Heart left ventricle (tissue), 16 donors: ENCODE measurements at regions not wholly inside any gene's neighbourhood (a gene's known extent, or its start where the extent isn't known, plus 50 kb on each side); places are given as distances from the start of the nearest gene placed in this dataset.

ENCODE experiments used
- ATAC-seq, 4 donors: fragments of 200-7000 bp; cut with Tn5 transposase; one replicate each; pipeline ENCODE4 v1.9.1; 2020 to 2022; ENCODE audit warnings: moderate library complexity in 4 of 4, mild to moderate bottlenecking in 3 of 4, moderate number of reproducible peaks in 1 of 4
- DNase-seq, 5 donors: peaks; one replicate each; pipeline ENCODE4 v3.0.0-alpha.2; 2020
- H3K27ac ChIP-seq, 12 donors: fragments of 200-600 bp; sonication (generic) in 4 of 12; one replicate each; pipeline versions ENCODE4 v1.5.0 to v1.8.0; 2016 to 2022; ENCODE audit warnings: mild to moderate bottlenecking in 2 of 12
- H3K27me3 ChIP-seq, 9 donors: fragments of 200-600 bp; sonication (generic) in 2 of 9; one replicate each; pipeline versions ENCODE4 v1.5.1 to v1.8.0; 2016 to 2022; ENCODE audit warnings: mild to moderate bottlenecking in 3 of 9
- H3K36me3 ChIP-seq, 9 donors: fragments of 200-600 bp; sonication (generic) in 2 of 9; one replicate each; pipeline versions ENCODE4 v1.5.0 to v1.8.0; 2018 to 2022; ENCODE audit warnings: mild to moderate bottlenecking in 2 of 9
- H3K4me1 ChIP-seq, 12 donors: fragments of 200-600 bp; sonication (generic) in 4 of 12; one replicate each; pipeline versions ENCODE4 v1.5.0 to v1.8.0; 2016 to 2022; ENCODE audit warnings: mild to moderate bottlenecking in 3 of 12
- H3K4me3 ChIP-seq, 12 donors: fragments of 200-600 bp; sonication (generic) in 4 of 12; one replicate each; pipeline versions ENCODE4 v1.5.0 to v1.8.0; 2017 to 2022; ENCODE audit warnings: mild to moderate bottlenecking in 9 of 12, moderate library complexity in 4 of 12
- H3K9me3 ChIP-seq, 12 donors: fragments of 200-600 bp; sonication (generic) in 4 of 12; one replicate each; pipeline versions ENCODE4 v1.5.0 to v1.8.0; 2016 to 2022; ENCODE audit warnings: mild to moderate bottlenecking in 1 of 12
- CTCF ChIP-seq, 12 donors: fragments of 200-600 bp; sonication (generic) in 4 of 12; IDR thresholded peaks; one replicate each; pipeline versions ENCODE4 v1.5.0 to v1.8.0; 2018 to 2022; ENCODE audit warnings: antibody characterized with exemption in 12 of 12, mild to moderate bottlenecking in 5 of 12
- POLR2A ChIP-seq, 2 donors: fragments of 450-650 bp; IDR thresholded peaks; one replicate each; pipeline ENCODE4 v1.6.1; 2017; ENCODE audit warnings: antibody characterized with exemption in 2 of 2, mild to moderate bottlenecking in 2 of 2, moderate library complexity in 2 of 2
- WGBS, 4 donors: extraction: QIAGEN DNeasy Blood & Tissue Kit in 2 of 4; methylation state at CpG; one replicate each; pipeline versions ENCODE4 v1.1.5 to v1.1.7; 2013 to 2018; 5-methylcytosine and 5-hydroxymethylcytosine counted together
- intact Hi-C, 10 donors: fragments of 100-400 bp; cut with DNase I; formaldehyde crosslinking; loops; one replicate each; pipeline versions ENCODE4 v1.11.1 to v1.14.2; 2022
- donor health status: ischemic (EF 13 %, LVEDD 7.1; RV severe dilation, severe dysfunction).
- donor health status: healthy with polysubstance abuse.
- donor health status: DM: no; HTN: yes; CAD: no.
- donor health status: DM: no; HTN: no; CAD: no.
- donor health status: ischemic (EF 25% LVEDD 6.9; RV normal size, moderate dysfunction).
- donor health status: ischemic (EF 25% LVEDD 5.7; RV mildly dilated, moderate dysfunction).
- donor health status: healthy.
- donor health status: DM: yes; HTN: yes; CAD: no.
- donor health status: ischemic (EF 35%, LVEDD 5.7; RV mildly dilated, moderate dysfunction).
- donor health status: nonischemic (EF 11% LVEDD 7.7; RV severe dilation, severe dysfunction).
- donor health status: DM: yes; HTN: yes; CAD: no.
- donor health status: PGD.
- donor health status: ischemic (EF 29% LVEDD 5.4; RV normal size, mild dysfunction).
- donor health status: nonischemic (EF 23%, LVEDD 6.1; RV moderate dilation, normal function).

DNA sequence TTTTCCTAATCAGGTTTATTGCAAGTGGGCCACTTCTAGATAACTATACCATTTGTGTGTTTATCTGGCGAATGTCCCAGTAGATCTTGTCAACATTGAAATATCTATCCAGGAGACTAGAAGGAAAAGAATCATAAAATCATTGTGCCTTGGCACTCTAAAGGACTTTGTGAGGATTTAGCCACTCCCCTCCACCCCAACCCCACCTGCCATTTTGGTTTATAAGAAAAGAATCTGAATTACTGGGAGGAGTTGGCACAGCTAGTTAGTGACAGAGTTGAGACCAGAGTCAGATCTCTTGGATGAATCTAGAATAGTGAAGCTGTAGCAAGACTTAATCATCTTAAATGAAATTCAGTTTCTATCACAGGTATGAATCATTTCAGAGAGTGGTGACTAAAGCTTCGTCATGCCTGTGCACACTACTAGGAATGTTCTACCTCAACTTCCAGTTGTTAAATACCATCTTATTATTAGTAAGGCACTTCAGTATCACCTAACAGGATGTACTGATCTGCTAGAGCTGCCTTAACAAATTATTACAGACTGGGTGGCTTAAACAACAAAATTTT lies 212.7 kb upstream of the SLC14A2 start:
- 85 to 90% (median 89%) methylated on average over 2 of the region's 2 CpGs for WGBS, 4 donors
- ATAC-seq: no peak

GRCh38 chr18:45403341-45404049 lies 211.8 kb upstream of the SLC14A2 start:
- DNase-seq (no peak), ATAC-seq (no peak)
- intact Hi-C loops: no loop called here
- Histone ChIP-seq H3K9me3 (peaks cover 0 to 5% (median 0%) of the 10 kb centered on the region in 12 donors), H3K27me3 (no peaks in the 10 kb centered on the region), H3K36me3 (no peaks in the 10 kb centered on the region), H3K4me3 (no peak overlapping the region), H3K4me1 (peaks cover 0 to 4% (median 0%) of the 10 kb centered on the region in 12 donors), H3K27ac (no peak overlapping the region)
- 94 to 98% (median 96%) methylated on average over 2 of the region's 2 CpGs for WGBS, 4 donors
- TF ChIP-seq POLR2A (IDR thresholded peaks at IDR 0.05) (no peak), CTCF (IDR thresholded peaks at IDR 0.05) (no peak)

More for the DNA sequence above, 212.7 kb upstream of the SLC14A2 start:
- Histone ChIP-seq H3K4me3 (no peak overlapping the region), H3K27me3 (no peaks in the 10 kb centered on the region), H3K27ac (no peak overlapping the region), H3K4me1 (peaks cover 0 to 4% (median 0%) of the 10 kb centered on the region in 12 donors), H3K36me3 (no peaks in the 10 kb centered on the region), H3K9me3 (peaks cover 0 to 5% (median 0%) of the 10 kb centered on the region in 12 donors)
- intact Hi-C loops: no loop called here
- TF ChIP-seq POLR2A (IDR thresholded peaks at IDR 0.05) (no peak), CTCF (IDR thresholded peaks at IDR 0.05) (no peak)
- DNase-seq: no peak

DNA sequence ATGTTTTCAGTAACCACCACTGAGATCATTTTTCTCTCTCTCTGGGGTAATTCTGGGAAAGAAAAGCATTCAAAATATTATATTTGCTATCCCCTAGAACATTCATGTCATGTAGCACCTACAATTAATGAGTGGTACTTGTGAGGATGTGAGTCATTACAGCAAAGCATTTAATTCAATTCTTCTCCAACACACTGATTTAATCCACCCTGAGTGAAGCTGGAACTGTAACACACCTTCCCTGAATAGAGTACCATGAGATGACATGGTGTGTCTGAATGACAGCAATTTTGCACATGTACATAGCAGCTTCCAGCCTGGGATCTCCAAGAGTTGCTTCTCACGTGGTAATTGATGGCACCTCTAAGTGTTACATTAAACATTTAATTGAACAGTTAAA lies 207.1 kb upstream of the SLC14A2 start:
- Histone ChIP-seq H3K36me3 (no peaks in the 10 kb centered on the region), H3K4me1 (no peaks in the 10 kb centered on the region), H3K27me3 (no peaks in the 10 kb centered on the region), H3K9me3 (peaks cover 0 to 5% (median 0%) of the 10 kb centered on the region in 12 donors), H3K4me3 (no peak overlapping the region), H3K27ac (no peak overlapping the region)
- intact Hi-C loops: no loop called here
- TF ChIP-seq POLR2A (IDR thresholded peaks at IDR 0.05) (no peak), CTCF (IDR thresholded peaks at IDR 0.05) (no peak)
- DNase-seq: no peak
- ATAC-seq: no peak
- 57 to 67% (median 63%) methylated on average over 1 of the region's 1 CpG for WGBS, 4 donors

DNA sequence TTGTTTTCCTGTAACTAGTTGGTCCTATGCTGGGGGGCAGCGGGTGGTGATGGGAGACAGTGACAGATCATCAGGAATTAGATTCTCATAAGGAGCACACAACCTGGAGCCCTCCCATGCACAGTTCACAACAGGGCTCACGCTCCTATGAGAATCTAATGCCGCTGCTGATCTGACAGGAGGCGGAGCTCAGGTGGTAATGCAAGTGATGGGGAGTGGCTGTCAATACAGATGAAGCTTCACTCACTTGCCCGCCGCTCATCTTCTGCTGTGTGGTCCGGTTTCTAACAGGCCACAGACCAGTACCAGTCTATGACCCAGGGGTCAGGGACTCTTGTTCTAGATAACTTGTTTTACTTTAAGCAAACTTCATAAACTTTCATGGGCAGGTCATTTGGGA lies 205.3 kb upstream of the SLC14A2 start:
- TF ChIP-seq CTCF (IDR thresholded peaks at IDR 0.05): no peak
- TF ChIP-seq POLR2A (IDR thresholded peaks at IDR 0.05): no peak
- WGBS, 4 donors: 90 to 99% (median 93%) methylated on average over 7 of the region's 7 CpGs
- ATAC-seq (no peak), DNase-seq (no peak)
- Histone ChIP-seq H3K27ac (no peak overlapping the region), H3K4me1 (no peaks in the 10 kb centered on the region), H3K27me3 (no peaks in the 10 kb centered on the region), H3K4me3 (no peak overlapping the region), H3K36me3 (no peaks in the 10 kb centered on the region), H3K9me3 (peaks cover 0 to 5% (median 0%) of the 10 kb centered on the region in 12 donors)
- intact Hi-C loops: no loop called here
